ENCODE measurements at regions not wholly inside any gene's neighbourhood (a gene's known extent, or its start where the extent isn't known, plus 50 kb on each side); places are given as distances from the start of the nearest gene placed in this dataset.

- Histone ChIP-seq H3K79me2 (ENCODE audit: insufficient read depth, low read length) (no peaks in the 10 kb centered on the region), H3K9me3 (ENCODE audit: low read length) (no peaks in the 10 kb centered on the region), H4K20me1 (ENCODE audit: insufficient read depth, low read length) (no peaks in the 10 kb centered on the region), H2AFZ (ENCODE audit: low read length) (no peak overlapping the region), H3K4me2 (ENCODE audit: low read depth, low read length) (no peak overlapping the region), H3K27ac (ENCODE audit: extremely low read length, insufficient read depth, low read length) (no peak overlapping the region), H3K4me1 (ENCODE audit: insufficient read depth, low read length) (no peaks in the 10 kb centered on the region), H3K4me3 (replicated peaks in 1 of 3; ENCODE audit: insufficient read depth in 1 of 3, low read depth in 2 of 3, low read length in 3 of 3) (no peak overlapping the region), H3K36me3 (replicated peaks in 1 of 2; ENCODE audit: control insufficient read depth in 1 of 2, insufficient read depth in 2 of 2, low read length in 2 of 2) (no peaks in the 10 kb centered on the region), H3K9ac (ENCODE audit: insufficient read depth, low read depth, low read length) (no peak overlapping the region), H3K27me3 (ENCODE audit: control insufficient read depth in 1 of 2, insufficient read depth in 2 of 2, low read length in 2 of 2) (no peaks in the 10 kb centered on the region)
- no TSS peak for BruUV-seq (replicated peaks)
- TF ChIP-seq SUZ12 (IDR thresholded peaks at IDR 0.05; ENCODE audit: low read depth, low read length) (no peak), GPN1 (CRISPR knock-in tag; IDR thresholded peaks at IDR 0.05; ENCODE audit: borderline replicate concordance) (no peak), KLF9 (CRISPR knock-in tag; IDR thresholded peaks at IDR 0.05; ENCODE audit: low read depth) (no peak), ZNF10 (CRISPR knock-in tag; IDR thresholded peaks at IDR 0.05; ENCODE audit: borderline replicate concordance, low read depth) (no peak), HOXD1 (CRISPR knock-in tag; IDR thresholded peaks at IDR 0.05) (no peak), ZNF577 (CRISPR knock-in tag; IDR thresholded peaks at IDR 0.05; ENCODE audit: borderline replicate concordance, low read depth) (no peak), KAT8 (CRISPR knock-in tag; IDR thresholded peaks at IDR 0.05) (no peak), SIX1 (CRISPR knock-in tag; IDR thresholded peaks at IDR 0.05; ENCODE audit: borderline replicate concordance) (no peak), HNRNPL (IDR thresholded peaks at IDR 0.05; ENCODE audit: low read depth, low read length) (no peak)
- in situ Hi-C loops (cut with HindIII; ENCODE audit: extremely low pct_ligation_motif_present, low pct_unique_long_range_greater_than_20kb): no loop called here
- intact Hi-C loops (cut with micrococcal nuclease; ENCODE audit: unreplicated experiment): no loop called here
- ATAC-seq: no peak
- CTCF ChIA-PET (ENCODE audit: low intra/inter-chr PET ratio, low total read pairs): no interaction called here
- 32% methylated on average over 3 of the region's 3 CpGs for WGBS (ENCODE audit: low lambda C conversion rate)
- POLR2A ChIA-PET: no interaction called here
- FAIRE-seq: no peak
- no peak for DNase-seq (ENCODE audit: low spot score)
Observed at GRCh38 chr2:67773851-67774250, 289.0 kb downstream of the C1D start.

- no peak overlapping the region for H3K27ac ChIP-seq (ENCODE audit: extremely low read length, insufficient read depth, low read length)
- H3K4me1 ChIP-seq (ENCODE audit: insufficient read depth, low read length): no peaks in the 10 kb centered on the region
- H3K4me2 ChIP-seq (ENCODE audit: low read depth, low read length): no peak overlapping the region
- BruUV-seq (replicated peaks): no TSS peak
- ChIA-PET CTCF (ENCODE audit: low intra/inter-chr PET ratio, low total read pairs) (no interaction called here), POLR2A (no interaction called here)
- intact Hi-C loops (cut with micrococcal nuclease; ENCODE audit: unreplicated experiment) (no loop called here), in situ Hi-C loops (cut with HindIII; ENCODE audit: extremely low pct_ligation_motif_present, low pct_unique_long_range_greater_than_20kb) (no loop called here)
- 3% methylated on average over 2 of the region's 2 CpGs for WGBS (ENCODE audit: low lambda C conversion rate)
- no peaks in the 10 kb centered on the region for H4K20me1 ChIP-seq (ENCODE audit: insufficient read depth, low read length)
- H3K79me2 ChIP-seq (ENCODE audit: insufficient read depth, low read length): no peaks in the 10 kb centered on the region
- DNase-seq (ENCODE audit: low spot score) (no peak), ATAC-seq (no peak), FAIRE-seq (no peak)
- H3K4me3 ChIP-seq (replicated peaks in 1 of 3; ENCODE audit: insufficient read depth in 1 of 3, low read depth in 2 of 3, low read length in 3 of 3): no peak overlapping the region
- H3K27me3 ChIP-seq (ENCODE audit: control insufficient read depth in 1 of 2, insufficient read depth in 2 of 2, low read length in 2 of 2): no peaks in the 10 kb centered on the region
- H3K9me3 ChIP-seq (ENCODE audit: low read length): no peaks in the 10 kb centered on the region
- H3K36me3 ChIP-seq (replicated peaks in 1 of 2; ENCODE audit: control insufficient read depth in 1 of 2, insufficient read depth in 2 of 2, low read length in 2 of 2): no peaks in the 10 kb centered on the region
- H3K9ac ChIP-seq (ENCODE audit: insufficient read depth, low read depth, low read length): no peak overlapping the region
- H2AFZ ChIP-seq (ENCODE audit: low read length): no peak overlapping the region
- TF ChIP-seq MEIS2 (CRISPR knock-in tag; IDR thresholded peaks at IDR 0.05) (no peak), ZNF468 (CRISPR knock-in tag; IDR thresholded peaks at IDR 0.05) (no peak), BCL3 (CRISPR knock-in tag; IDR thresholded peaks at IDR 0.05) (no peak), ARNTL (CRISPR knock-in tag; IDR thresholded peaks at IDR 0.05) (no peak), ZNF337 (CRISPR knock-in tag; IDR thresholded peaks at IDR 0.05; ENCODE audit: borderline replicate concordance, low read depth) (no peak), ZNF17 (CRISPR knock-in tag; IDR thresholded peaks at IDR 0.05) (no peak), ZNF556 (CRISPR knock-in tag; IDR thresholded peaks at IDR 0.05; ENCODE audit: borderline replicate concordance) (no peak), ZNF30 (CRISPR knock-in tag; IDR thresholded peaks at IDR 0.05) (no peak), ATF7-NPFF (CRISPR knock-in tag; IDR thresholded peaks at IDR 0.05; ENCODE audit: low read depth) (no peak), MED8 (CRISPR knock-in tag; IDR thresholded peaks at IDR 0.05; ENCODE audit: insufficient replicate concordance) (no peak)
- TF ChIP-seq, protein P1, sequence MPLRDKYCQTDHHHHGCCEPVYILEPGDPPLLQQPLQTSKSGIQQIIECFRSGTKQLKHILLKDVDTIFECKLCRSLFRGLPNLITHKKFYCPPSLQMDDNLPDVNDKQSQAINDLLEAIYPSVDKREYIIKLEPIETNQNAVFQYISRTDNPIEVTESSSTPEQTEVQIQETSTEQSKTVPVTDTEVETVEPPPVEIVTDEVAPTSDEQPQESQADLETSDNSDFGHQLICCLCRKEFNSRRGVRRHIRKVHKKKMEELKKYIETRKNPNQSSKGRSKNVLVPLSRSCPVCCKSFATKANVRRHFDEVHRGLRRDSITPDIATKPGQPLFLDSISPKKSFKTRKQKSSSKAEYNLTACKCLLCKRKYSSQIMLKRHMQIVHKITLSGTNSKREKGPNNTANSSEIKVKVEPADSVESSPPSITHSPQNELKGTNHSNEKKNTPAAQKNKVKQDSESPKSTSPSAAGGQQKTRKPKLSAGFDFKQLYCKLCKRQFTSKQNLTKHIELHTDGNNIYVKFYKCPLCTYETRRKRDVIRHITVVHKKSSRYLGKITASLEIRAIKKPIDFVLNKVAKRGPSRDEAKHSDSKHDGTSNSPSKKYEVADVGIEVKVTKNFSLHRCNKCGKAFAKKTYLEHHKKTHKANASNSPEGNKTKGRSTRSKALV (CRISPR knock-in tag; IDR thresholded peaks at IDR 0.05): no peak
Observed at GRCh38 chr2:67776276-67776675, 286.5 kb downstream of the C1D start.
